Endothelial cell of umbilical vein (primary cell): ENCODE measurements at regions not wholly inside any gene's neighbourhood (a gene's known extent, or its start where the extent isn't known, plus 50 kb on each side); places are given as distances from the start of the nearest gene placed in this dataset.

ENCODE experiments used
- BruUV-seq: library from RNA; stranded (reverse); fragments of 400-500 nt; replicated peaks from 2 replicates; lab custom pipeline; 2021; lab: Mats Ljungman, UMichigan
- CTCF ChIA-PET: fragments of 300-600, 350-600 bp; sonication (Branson Sonifier 250); formaldehyde crosslinking; loops from one replicate; lab custom pipeline; 2021; ENCODE audit warnings: antibody characterized with exemption, inconsistent platforms; lab: Charles Lee
- POLR2A ChIA-PET: fragments of 300-600, 350-600 bp; sonication (Branson Sonifier 250); formaldehyde crosslinking; loops from one replicate; lab custom pipeline; 2021; ENCODE audit warnings: antibody characterized with exemption, inconsistent platforms; lab: Charles Lee
- DNase-seq: peaks from one replicate; pipeline ENCODE4 v3.0.0-alpha.2; 2011; ENCODE audit warnings: low read depth, low spot score
- FAIRE-seq: peaks from 2 replicates; lab custom pipeline; 2011; peaks lifted over from hg19 to GRCh38; lab: Jason Lieb, UNC
- H2AFZ ChIP-seq: 2 replicates; pipeline ENCODE4 v1.6.0; 2012; ENCODE audit warnings: low read depth, low read length, control low read depth, inconsistent platforms
- H3K27ac ChIP-seq: 2 replicates; pipeline ENCODE4 v1.5.1; 2011; ENCODE audit warnings: low read depth, mild to moderate bottlenecking, control low read depth, low read length, moderate library complexity; ENCODE audit not compliant: insufficient read depth
- H3K27me3 ChIP-seq, 2 experiments: 2 replicates each; pipeline versions ENCODE4 v1.6.0 to v1.6.1; 2011; ENCODE audit warnings: low read length in 2 of 2, mixed read lengths in 1 of 2; ENCODE audit not compliant: control insufficient read depth in 2 of 2, insufficient read depth in 2 of 2
- H3K36me3 ChIP-seq, 2 experiments: 2 replicates in 1 of 2; 3 replicates in 1 of 2; pipeline ENCODE4 v1.5.1; 2011; ENCODE audit warnings: low read length in 2 of 2, mild to moderate bottlenecking in 1 of 2, moderate library complexity in 1 of 2; ENCODE audit not compliant: control insufficient read depth in 2 of 2, insufficient read depth in 2 of 2; ENCODE audit errors: extremely low read depth in 1 of 2
- H3K4me1 ChIP-seq: 3 replicates; pipeline ENCODE4 v1.5.1; 2011; ENCODE audit warnings: mild to moderate bottlenecking, low read length; ENCODE audit not compliant: control insufficient read depth, insufficient read depth; ENCODE audit errors: extremely low read depth
- H3K4me2 ChIP-seq: 2 replicates; pipeline ENCODE4 v1.6.1; 2011; ENCODE audit warnings: low read length, control low read depth, mixed read lengths; ENCODE audit not compliant: insufficient read depth
- H3K4me3 ChIP-seq, 3 experiments: fragments of 200-600 bp in 1 of 3; sonication (generic), shearing (Covaris generic) in 1 of 3; replicated peaks in 1 of 3; 2 replicates each; pipeline ENCODE4 v1.5.1; 2011 to 2016; ENCODE audit warnings: control low read depth in 3 of 3, low read length in 3 of 3, mild to moderate bottlenecking in 2 of 3, inconsistent platforms in 1 of 3, low read depth in 1 of 3, moderate library complexity in 1 of 3; ENCODE audit not compliant: insufficient read depth in 1 of 3
- H3K79me2 ChIP-seq: 2 replicates; pipeline ENCODE4 v1.6.0; 2012; ENCODE audit warnings: low read length, inconsistent platforms; ENCODE audit not compliant: control insufficient read depth, insufficient read depth
- H3K9ac ChIP-seq: replicated peaks from 2 replicates; pipeline ENCODE3; 2011; ENCODE audit warnings: low read length, control low read depth; ENCODE audit not compliant: insufficient read depth; ENCODE audit errors: extremely low read depth
- H3K9me1 ChIP-seq: replicated peaks from 3 replicates; pipeline ENCODE4 v1.6.0; 2011; ENCODE audit warnings: mild to moderate bottlenecking, low read length; ENCODE audit not compliant: control insufficient read depth, insufficient read depth; ENCODE audit errors: extremely low read depth
- H3K9me3 ChIP-seq: replicated peaks from 2 replicates; pipeline ENCODE4 v1.5.1; 2012; ENCODE audit warnings: low read length, inconsistent platforms; ENCODE audit not compliant: control insufficient read depth, insufficient read depth
- H4K20me1 ChIP-seq: replicated peaks from 2 replicates; pipeline ENCODE3; 2011; ENCODE audit warnings: mild to moderate bottlenecking, low read length; ENCODE audit not compliant: control insufficient read depth, insufficient read depth; ENCODE audit errors: extremely low read depth
- EZH2 ChIP-seq: IDR thresholded peaks from 2 replicates; pipeline ENCODE4 v1.6.1; 2012; ENCODE audit warnings: borderline replicate concordance, low read depth, mild to moderate bottlenecking, moderate library complexity, low read length, inconsistent platforms; ENCODE audit not compliant: severe bottlenecking
- FOS ChIP-seq: IDR thresholded peaks from 2 replicates; pipeline ENCODE4 v1.6.1; 2011; ENCODE audit warnings: mild to moderate bottlenecking, low read length, moderate library complexity, borderline replicate concordance; ENCODE audit not compliant: insufficient read depth
- GATA2 ChIP-seq: IDR thresholded peaks from 2 replicates; pipeline ENCODE4 v1.7.0; 2011; ENCODE audit warnings: low read depth, mild to moderate bottlenecking, moderate library complexity, mixed read lengths, low read length; ENCODE audit not compliant: insufficient read length, insufficient read depth
- JUN ChIP-seq: IDR thresholded peaks from 2 replicates; pipeline ENCODE4 v1.6.1; 2011; ENCODE audit warnings: borderline replicate concordance, low read depth; ENCODE audit not compliant: insufficient read length, insufficient read depth
- MYC ChIP-seq: IDR thresholded peaks from one replicate; pipeline ENCODE4 v1.6.1; 2011; ENCODE audit warnings: mild to moderate bottlenecking, low read depth, low read length
- POLR2A ChIP-seq: IDR thresholded peaks from 2 replicates; pipeline ENCODE4 v1.6.1; 2012; ENCODE audit warnings: low read depth, mild to moderate bottlenecking, control low read depth, low read length
- POLR2AphosphoS5 ChIP-seq: IDR thresholded peaks from 2 replicates; pipeline ENCODE4 v1.6.1; 2012; ENCODE audit warnings: low read depth, mild to moderate bottlenecking, control low read depth, low read length, moderate library complexity; ENCODE audit not compliant: insufficient read depth
- dilution Hi-C: fragments of 300-500 bp; cut with MboI; formaldehyde crosslinking; loops from one replicate; pipeline ENCODE4 v1.15.0; 2019; ENCODE audit warnings: low sequenced_read_pairs; ENCODE audit not compliant: extremely low pct_ligation_motif_present
- intact Hi-C: fragments of 100-400 bp; cut with micrococcal nuclease; formaldehyde crosslinking; loops from one replicate; pipeline ENCODE4 v1.10.0; 2022
- TF ChIP-seq, protein P1 (sequence below): IDR thresholded peaks from 2 replicates; pipeline ENCODE4 v1.6.1; 2011; ENCODE audit not compliant: insufficient read depth, insufficient read length
- TF ChIP-seq, protein P2 (sequence below), 2 donors: IDR thresholded peaks; 1 replicate in 1 of 2; 2 replicates in 1 of 2; pipeline ENCODE4 v1.5.1; 2011; ENCODE audit warnings: low read length in 2 of 2, mild to moderate bottlenecking in 2 of 2, moderate library complexity in 2 of 2, control low read depth in 1 of 2, inconsistent platforms in 1 of 2, low read depth in 1 of 2; ENCODE audit not compliant: insufficient read depth in 1 of 2; ENCODE audit errors: extremely low read depth in 1 of 2

DNA sequence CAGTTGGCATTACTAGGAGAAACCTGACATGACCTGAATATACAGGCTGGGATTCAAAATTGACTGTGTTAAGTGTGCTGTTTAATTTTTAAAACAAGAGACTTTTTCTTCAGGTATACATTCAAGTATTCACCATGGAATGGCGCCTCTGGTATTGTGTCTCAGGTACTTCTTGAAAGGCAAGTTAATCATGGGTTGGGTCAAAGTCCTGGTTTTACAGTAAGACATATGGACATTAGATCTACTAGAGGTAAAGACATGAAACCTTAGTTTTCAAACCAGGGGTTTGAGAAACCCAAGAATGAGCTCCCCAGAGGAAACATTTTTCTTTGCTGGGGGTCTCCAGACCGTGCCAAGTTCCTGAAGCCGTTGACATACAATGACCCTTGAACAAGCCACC, 232.4 kb downstream of the SAMD5 start:
- H3K9me1 ChIP-seq = no peaks in the 10 kb centered on the region
- H3K4me2 ChIP-seq = no peak overlapping the region
- dilution Hi-C loops = no loop called here
- DNase-seq (no peak), FAIRE-seq (peak; percentile 44)
- ChIA-PET POLR2A (no interaction called here), CTCF (interaction anchor here (0.9 kb wide), 1 partner anchor 13 kb away, joined by 3 read pairs; no protein-coding TSS in a partner anchor)
- intact Hi-C loops = no loop called here
- no peaks in the 10 kb centered on the region for H3K4me1 ChIP-seq
- H3K36me3 ChIP-seq = no peaks in the 10 kb centered on the region
- TF ChIP-seq FOS (no peak), GATA2 (no peak), POLR2AphosphoS5 (no peak), POLR2A (no peak), EZH2 (no peak), MYC (no peak), JUN (no peak)
- TF ChIP-seq, protein P1, sequence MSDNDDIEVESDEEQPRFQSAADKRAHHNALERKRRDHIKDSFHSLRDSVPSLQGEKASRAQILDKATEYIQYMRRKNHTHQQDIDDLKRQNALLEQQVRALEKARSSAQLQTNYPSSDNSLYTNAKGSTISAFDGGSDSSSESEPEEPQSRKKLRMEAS = no peak
- TF ChIP-seq, protein P2, sequence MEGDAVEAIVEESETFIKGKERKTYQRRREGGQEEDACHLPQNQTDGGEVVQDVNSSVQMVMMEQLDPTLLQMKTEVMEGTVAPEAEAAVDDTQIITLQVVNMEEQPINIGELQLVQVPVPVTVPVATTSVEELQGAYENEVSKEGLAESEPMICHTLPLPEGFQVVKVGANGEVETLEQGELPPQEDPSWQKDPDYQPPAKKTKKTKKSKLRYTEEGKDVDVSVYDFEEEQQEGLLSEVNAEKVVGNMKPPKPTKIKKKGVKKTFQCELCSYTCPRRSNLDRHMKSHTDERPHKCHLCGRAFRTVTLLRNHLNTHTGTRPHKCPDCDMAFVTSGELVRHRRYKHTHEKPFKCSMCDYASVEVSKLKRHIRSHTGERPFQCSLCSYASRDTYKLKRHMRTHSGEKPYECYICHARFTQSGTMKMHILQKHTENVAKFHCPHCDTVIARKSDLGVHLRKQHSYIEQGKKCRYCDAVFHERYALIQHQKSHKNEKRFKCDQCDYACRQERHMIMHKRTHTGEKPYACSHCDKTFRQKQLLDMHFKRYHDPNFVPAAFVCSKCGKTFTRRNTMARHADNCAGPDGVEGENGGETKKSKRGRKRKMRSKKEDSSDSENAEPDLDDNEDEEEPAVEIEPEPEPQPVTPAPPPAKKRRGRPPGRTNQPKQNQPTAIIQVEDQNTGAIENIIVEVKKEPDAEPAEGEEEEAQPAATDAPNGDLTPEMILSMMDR (IDR thresholded peaks at IDR 0.05; ENCODE audit: extremely low read depth in 1 of 2, insufficient read depth in 1 of 2, low read depth in 1 of 2, low read length in 2 of 2) = no peak
- BruUV-seq = no TSS peak
- H2AFZ ChIP-seq = no peak overlapping the region
- H3K9me3 ChIP-seq = no peaks in the 10 kb centered on the region
- no peak overlapping the region for H3K27ac ChIP-seq
- H3K4me3 ChIP-seq = no peak overlapping the region
- no peaks in the 10 kb centered on the region for H3K27me3 ChIP-seq
- no peaks in the 10 kb centered on the region for H4K20me1 ChIP-seq
- no peak overlapping the region for H3K9ac ChIP-seq
- no peaks in the 10 kb centered on the region for H3K79me2 ChIP-seq
